ENCODE measurements at regions not wholly inside any gene's neighbourhood (a gene's known extent, or its start where the extent isn't known, plus 50 kb on each side); places are given as distances from the start of the nearest gene placed in this dataset.

- TF ChIP-seq POLR2A (IDR thresholded peaks at IDR 0.05; ENCODE audit: low read depth, low read length) (no peak), GATA2 (IDR thresholded peaks at IDR 0.05; ENCODE audit: insufficient read depth, insufficient read length, low read depth, low read length) (no peak), CTCF (IDR thresholded peaks at IDR 0.05; ENCODE audit: extremely low read depth in 1 of 2, insufficient read depth in 1 of 2, low read depth in 1 of 2, low read length in 2 of 2) (no peak), POLR2AphosphoS5 (IDR thresholded peaks at IDR 0.05; ENCODE audit: insufficient read depth, low read depth, low read length) (no peak)
Measured at GRCh38 chr9:129280623-129281271, 102.7 kb upstream of the IER5L start.

All from endothelial cell of umbilical vein (primary cell).